ENCODE measurements at regions not wholly inside any gene's neighbourhood (a gene's known extent, or its start where the extent isn't known, plus 50 kb on each side); places are given as distances from the start of the nearest gene placed in this dataset.

DNA sequence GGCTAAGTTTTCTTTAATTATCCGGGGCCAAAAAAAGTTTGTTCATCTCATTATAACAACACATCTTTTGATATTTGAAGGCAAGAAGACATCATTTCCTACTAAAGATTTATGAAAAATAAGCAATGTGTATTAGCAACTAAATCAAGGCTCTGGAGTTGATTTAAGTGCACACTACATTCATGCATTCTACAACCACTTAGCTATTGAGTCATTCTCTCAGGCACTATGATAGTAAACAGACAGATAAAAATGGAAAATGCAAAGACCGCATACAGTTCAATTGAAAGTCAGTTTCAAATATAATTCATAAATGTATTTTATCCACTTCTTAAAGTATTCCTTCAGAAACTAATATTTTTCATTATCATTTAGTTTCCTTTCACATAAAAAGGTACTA is 1395.2 kb downstream of the PCDH9 start:
- Histone ChIP-seq H3K56ac (ENCODE audit: insufficient read length, low read depth, low read length) (no peak overlapping the region), H3K27me3 (ENCODE audit: insufficient read depth, low read length) (no peaks in the 10 kb centered on the region), H3T11ph (ENCODE audit: low read length) (no peak overlapping the region), H4K5ac (ENCODE audit: insufficient read length, low read depth, low read length) (no peak overlapping the region), H3K4ac (ENCODE audit: low read depth, low read length) (no peak overlapping the region), H3K23ac (ENCODE audit: insufficient read length, low read depth, low read length) (no peak overlapping the region), H4K20me1 (ENCODE audit: control insufficient read depth, insufficient read depth, insufficient read length) (no peaks in the 10 kb centered on the region), H3K79me1 (ENCODE audit: insufficient read depth, low read depth, low read length, poor library complexity, severe bottlenecking) (no peaks in the 10 kb centered on the region), H4K91ac (ENCODE audit: insufficient read length, low read depth, low read length) (no peak overlapping the region), H3K18ac (ENCODE audit: insufficient read length, low read depth, low read length) (no peak overlapping the region), H3K4me1 (ENCODE audit: insufficient read depth, low read length) (no peaks in the 10 kb centered on the region), H3K27ac (ENCODE audit: insufficient read length, low read depth, low read length) (no peak overlapping the region), H3K9ac (ENCODE audit: extremely low read depth, insufficient read length, low read length) (no peak overlapping the region), H2BK5ac (ENCODE audit: insufficient read length, low read length) (no peak overlapping the region), H2BK120ac (ENCODE audit: low read depth, low read length, poor library complexity, severe bottlenecking) (no peak overlapping the region), H2BK12ac (ENCODE audit: insufficient read length, low read depth, low read length) (no peak overlapping the region), H4K8ac (replicated peaks; ENCODE audit: insufficient read length, low read depth, low read length) (no peak overlapping the region), H2BK20ac (ENCODE audit: low read depth, low read length, poor library complexity, severe bottlenecking) (no peak overlapping the region), H3K14ac (ENCODE audit: insufficient read depth, low read length) (no peak overlapping the region), H3K4me2 (ENCODE audit: insufficient read depth, insufficient read length, low read length) (no peak overlapping the region), H3K79me2 (ENCODE audit: insufficient read depth, low read length) (no peaks in the 10 kb centered on the region), H2AK5ac (ENCODE audit: insufficient read length, low read length) (no peak overlapping the region), H3K23me2 (ENCODE audit: insufficient read length, low read depth, low read length, poor library complexity, severe bottlenecking) (no peaks in the 10 kb centered on the region), H2BK15ac (ENCODE audit: low read depth, low read length) (no peak overlapping the region), H2AFZ (ENCODE audit: low read length) (no peak overlapping the region), H3K9me3 (ENCODE audit: control insufficient read depth, low read depth, low read length) (no peaks in the 10 kb centered on the region)
- Mint-ChIP-seq H3K4me3 (no peak overlapping the region), H3K4me1 (no peaks in the 10 kb centered on the region), H3K36me3 (ENCODE audit: insufficient read depth in 1 of 3, low read depth in 3 of 3) (no peaks in the 10 kb centered on the region), H3K27ac (no peak overlapping the region), H3K27me3 (ENCODE audit: low read depth) (no peaks in the 10 kb centered on the region), H3K9me3 (no peaks in the 10 kb centered on the region)
- no peak for DNase-seq
- WGBS (ENCODE audit: extremely low coverage, insufficient read length, low lambda C conversion rate) = no CpG with 5 or more reads among the region's 2 CpGs
- TF ChIP-seq, protein P1, sequence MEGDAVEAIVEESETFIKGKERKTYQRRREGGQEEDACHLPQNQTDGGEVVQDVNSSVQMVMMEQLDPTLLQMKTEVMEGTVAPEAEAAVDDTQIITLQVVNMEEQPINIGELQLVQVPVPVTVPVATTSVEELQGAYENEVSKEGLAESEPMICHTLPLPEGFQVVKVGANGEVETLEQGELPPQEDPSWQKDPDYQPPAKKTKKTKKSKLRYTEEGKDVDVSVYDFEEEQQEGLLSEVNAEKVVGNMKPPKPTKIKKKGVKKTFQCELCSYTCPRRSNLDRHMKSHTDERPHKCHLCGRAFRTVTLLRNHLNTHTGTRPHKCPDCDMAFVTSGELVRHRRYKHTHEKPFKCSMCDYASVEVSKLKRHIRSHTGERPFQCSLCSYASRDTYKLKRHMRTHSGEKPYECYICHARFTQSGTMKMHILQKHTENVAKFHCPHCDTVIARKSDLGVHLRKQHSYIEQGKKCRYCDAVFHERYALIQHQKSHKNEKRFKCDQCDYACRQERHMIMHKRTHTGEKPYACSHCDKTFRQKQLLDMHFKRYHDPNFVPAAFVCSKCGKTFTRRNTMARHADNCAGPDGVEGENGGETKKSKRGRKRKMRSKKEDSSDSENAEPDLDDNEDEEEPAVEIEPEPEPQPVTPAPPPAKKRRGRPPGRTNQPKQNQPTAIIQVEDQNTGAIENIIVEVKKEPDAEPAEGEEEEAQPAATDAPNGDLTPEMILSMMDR (conservative IDR thresholded peaks at IDR 0.05) = no peak
